ENCODE measurements at regions not wholly inside any gene's neighbourhood (a gene's known extent, or its start where the extent isn't known, plus 50 kb on each side); places are given as distances from the start of the nearest gene placed in this dataset.

DNA sequence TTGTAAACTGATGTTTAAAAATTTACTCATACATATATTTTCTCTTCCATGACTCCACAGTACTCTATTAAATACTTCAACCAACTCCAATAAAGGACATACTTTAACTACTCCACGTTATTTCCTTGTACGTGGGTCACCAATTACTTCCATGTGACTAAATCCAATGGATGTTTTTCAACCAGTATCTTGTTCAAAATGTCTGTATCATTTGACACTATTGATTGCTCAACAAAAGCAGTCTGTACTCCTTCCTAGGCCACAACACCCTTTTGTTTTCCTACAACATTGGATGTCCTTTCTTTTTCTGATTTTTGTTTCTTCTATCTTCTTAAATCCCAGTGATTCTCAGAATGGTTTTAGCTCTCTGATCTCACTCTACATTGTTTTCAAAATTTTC lies 943.7 kb downstream of the EFNA5 start:
- TF ChIP-seq, protein P1, sequence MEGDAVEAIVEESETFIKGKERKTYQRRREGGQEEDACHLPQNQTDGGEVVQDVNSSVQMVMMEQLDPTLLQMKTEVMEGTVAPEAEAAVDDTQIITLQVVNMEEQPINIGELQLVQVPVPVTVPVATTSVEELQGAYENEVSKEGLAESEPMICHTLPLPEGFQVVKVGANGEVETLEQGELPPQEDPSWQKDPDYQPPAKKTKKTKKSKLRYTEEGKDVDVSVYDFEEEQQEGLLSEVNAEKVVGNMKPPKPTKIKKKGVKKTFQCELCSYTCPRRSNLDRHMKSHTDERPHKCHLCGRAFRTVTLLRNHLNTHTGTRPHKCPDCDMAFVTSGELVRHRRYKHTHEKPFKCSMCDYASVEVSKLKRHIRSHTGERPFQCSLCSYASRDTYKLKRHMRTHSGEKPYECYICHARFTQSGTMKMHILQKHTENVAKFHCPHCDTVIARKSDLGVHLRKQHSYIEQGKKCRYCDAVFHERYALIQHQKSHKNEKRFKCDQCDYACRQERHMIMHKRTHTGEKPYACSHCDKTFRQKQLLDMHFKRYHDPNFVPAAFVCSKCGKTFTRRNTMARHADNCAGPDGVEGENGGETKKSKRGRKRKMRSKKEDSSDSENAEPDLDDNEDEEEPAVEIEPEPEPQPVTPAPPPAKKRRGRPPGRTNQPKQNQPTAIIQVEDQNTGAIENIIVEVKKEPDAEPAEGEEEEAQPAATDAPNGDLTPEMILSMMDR (IDR thresholded peaks at IDR 0.05; ENCODE audit: insufficient read depth, low read depth, low read length): no peak
- TF ChIP-seq EZH2 (IDR thresholded peaks at IDR 0.05; ENCODE audit: insufficient read depth, low read length): no peak

All from astrocyte (in vitro differentiated cells and primary cell).